Medulla oblongata (tissue), 1 donor: ENCODE measurements at regions not wholly inside any gene's neighbourhood (a gene's known extent, or its start where the extent isn't known, plus 50 kb on each side); places are given as distances from the start of the nearest gene placed in this dataset.

Experiments
- DNase-seq: peaks from one replicate; pipeline ENCODE4 v3.0.0-alpha.2; 2015; ENCODE audit errors: extremely low spot score

GRCh38 chr13:33891196-33891742 lies 73.3 kb downstream of the RFC3 start:
- DNase-seq = no peak

GRCh38 chr13:33893559-33893958 lies 75.6 kb downstream of the RFC3 start:
- DNase-seq = no peak

GRCh38 chr13:33904431-33904830 lies 86.5 kb downstream of the RFC3 start:
- no peak for DNase-seq

- DNase-seq = no peak
Measured at GRCh38 chr13:33908116-33908515, 90.2 kb downstream of the RFC3 start.

- DNase-seq = no peak
Measured at GRCh38 chr13:33910255-33910654, 92.3 kb downstream of the RFC3 start.

- no peak for DNase-seq
Measured at GRCh38 chr13:33911521-33911920, 93.6 kb downstream of the RFC3 start.

GRCh38 chr13:33913829-33914228 lies 95.9 kb downstream of the RFC3 start:
- no peak for DNase-seq

- no peak for DNase-seq
Measured at GRCh38 chr13:33917190-33917589, 99.2 kb downstream of the RFC3 start.

GRCh38 chr13:33918199-33918932 lies 100.4 kb downstream of the RFC3 start:
- DNase-seq = no peak

GRCh38 chr13:33919120-33919519 lies 101.2 kb downstream of the RFC3 start:
- no peak for DNase-seq

- DNase-seq = no peak
Measured at GRCh38 chr13:33925563-33925962, 107.6 kb downstream of the RFC3 start.

GRCh38 chr13:33927315-33927714 lies 109.4 kb downstream of the RFC3 start:
- DNase-seq = no peak

GRCh38 chr13:33931397-33932311 lies 113.7 kb downstream of the RFC3 start:
- peak; percentile 77 for DNase-seq

GRCh38 chr13:33932769-33933406 lies 114.9 kb downstream of the RFC3 start:
- DNase-seq = no peak

GRCh38 chr13:33933810-33934209 lies 115.9 kb downstream of the RFC3 start:
- no peak for DNase-seq

- DNase-seq = no peak
Measured at GRCh38 chr13:33934343-33934742, 116.4 kb downstream of the RFC3 start.

- DNase-seq = no peak
Measured at GRCh38 chr13:33934951-33935371, 117.0 kb downstream of the RFC3 start.

- no peak for DNase-seq
Measured at GRCh38 chr13:33935969-33936368, 118.0 kb downstream of the RFC3 start.

- DNase-seq = peak; percentile 8
Measured at GRCh38 chr13:33937373-33938098, 119.6 kb downstream of the RFC3 start.

GRCh38 chr13:33940256-33940655 lies 122.3 kb downstream of the RFC3 start:
- DNase-seq = no peak

GRCh38 chr13:33940898-33941297 lies 122.9 kb downstream of the RFC3 start:
- no peak for DNase-seq
